ENCODE measurements at regions not wholly inside any gene's neighbourhood (a gene's known extent, or its start where the extent isn't known, plus 50 kb on each side); places are given as distances from the start of the nearest gene placed in this dataset.

DNA sequence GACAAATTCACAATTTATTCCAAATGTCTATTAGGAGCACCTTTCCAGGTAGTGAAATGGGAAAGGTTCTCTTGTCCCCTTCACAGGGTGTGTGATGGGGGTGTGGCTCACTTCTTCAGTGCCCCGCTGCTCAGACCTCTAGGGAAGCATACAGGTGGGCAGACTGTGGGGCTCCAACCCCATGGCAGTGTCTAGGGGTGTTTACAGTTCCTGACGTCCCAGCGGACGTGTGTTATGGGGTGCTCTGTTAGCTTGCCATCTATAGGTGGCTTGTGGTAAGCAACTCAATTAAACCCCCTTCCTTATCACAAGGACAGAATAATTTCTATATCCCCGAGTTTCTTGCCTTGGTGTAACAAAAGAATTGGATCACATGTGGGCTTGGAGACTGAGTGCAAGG lies 67.4 kb upstream of the SPINK5 start:
- ChIA-PET CTCF (no interaction called here), POLR2A (no interaction called here)
- no peak for DNase-seq (ENCODE audit: extremely low spot score)
- TF ChIP-seq BHLHE40 (IDR thresholded peaks at IDR 0.05; ENCODE audit: borderline replicate concordance) (no peak), SUZ12 (IDR thresholded peaks at IDR 0.05) (no peak), FOXK2 (IDR thresholded peaks at IDR 0.05) (no peak), FOXM1 (IDR thresholded peaks at IDR 0.05; ENCODE audit: borderline replicate concordance) (no peak), CTBP1 (IDR thresholded peaks at IDR 0.05; ENCODE audit: borderline replicate concordance) (no peak), TARDBP (IDR thresholded peaks at IDR 0.05) (no peak), NFRKB (IDR thresholded peaks at IDR 0.05) (no peak), L3MBTL2 (conservative IDR thresholded peaks at IDR 0.05) (no peak), ARNT (IDR thresholded peaks at IDR 0.05) (no peak), LEF1 (IDR thresholded peaks at IDR 0.05; ENCODE audit: borderline replicate concordance) (no peak), ELF4 (IDR thresholded peaks at IDR 0.05) (no peak), SP1 (IDR thresholded peaks at IDR 0.05) (no peak), FOXA1 (IDR thresholded peaks at IDR 0.05) (no peak), HDGF (IDR thresholded peaks at IDR 0.05; ENCODE audit: borderline replicate concordance) (no peak), ZNF384 (IDR thresholded peaks at IDR 0.05) (no peak)
- TF ChIP-seq, protein P1, sequence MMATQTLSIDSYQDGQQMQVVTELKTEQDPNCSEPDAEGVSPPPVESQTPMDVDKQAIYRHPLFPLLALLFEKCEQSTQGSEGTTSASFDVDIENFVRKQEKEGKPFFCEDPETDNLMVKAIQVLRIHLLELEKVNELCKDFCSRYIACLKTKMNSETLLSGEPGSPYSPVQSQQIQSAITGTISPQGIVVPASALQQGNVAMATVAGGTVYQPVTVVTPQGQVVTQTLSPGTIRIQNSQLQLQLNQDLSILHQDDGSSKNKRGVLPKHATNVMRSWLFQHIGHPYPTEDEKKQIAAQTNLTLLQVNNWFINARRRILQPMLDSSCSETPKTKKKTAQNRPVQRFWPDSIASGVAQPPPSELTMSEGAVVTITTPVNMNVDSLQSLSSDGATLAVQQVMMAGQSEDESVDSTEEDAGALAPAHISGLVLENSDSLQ (IDR thresholded peaks at IDR 0.05) = no peak

DNA sequence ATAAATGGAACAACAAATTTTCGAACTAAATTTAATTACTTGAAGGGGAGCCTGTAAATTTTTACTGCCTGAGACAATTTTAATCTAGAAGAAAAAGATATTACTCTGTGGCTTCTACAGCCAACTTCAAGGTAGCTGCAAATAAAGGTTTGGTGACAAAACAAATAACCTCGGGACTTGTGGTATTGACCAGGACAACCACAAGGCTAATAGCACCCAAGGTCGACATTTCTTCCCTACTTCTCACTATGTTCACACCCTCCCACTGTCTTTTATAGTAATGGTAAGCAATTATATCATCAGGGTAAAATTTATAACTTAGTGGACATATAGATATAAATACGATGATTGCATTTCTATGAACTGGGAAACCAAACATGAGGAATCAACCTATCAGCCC lies 67.9 kb upstream of the SPINK5 start:
- no peak for TF ChIP-seq ARNT (IDR thresholded peaks at IDR 0.05)
- TF ChIP-seq FOXM1 (IDR thresholded peaks at IDR 0.05; ENCODE audit: borderline replicate concordance) = no peak
- no peak for TF ChIP-seq SUZ12 (IDR thresholded peaks at IDR 0.05)
- no peak for TF ChIP-seq ELF4 (IDR thresholded peaks at IDR 0.05)
- no peak for TF ChIP-seq NFRKB (IDR thresholded peaks at IDR 0.05)
- TF ChIP-seq TARDBP (IDR thresholded peaks at IDR 0.05) = no peak
- CTCF ChIA-PET = no interaction called here
- POLR2A ChIA-PET = no interaction called here
- no peak for DNase-seq (ENCODE audit: extremely low spot score)

DNA sequence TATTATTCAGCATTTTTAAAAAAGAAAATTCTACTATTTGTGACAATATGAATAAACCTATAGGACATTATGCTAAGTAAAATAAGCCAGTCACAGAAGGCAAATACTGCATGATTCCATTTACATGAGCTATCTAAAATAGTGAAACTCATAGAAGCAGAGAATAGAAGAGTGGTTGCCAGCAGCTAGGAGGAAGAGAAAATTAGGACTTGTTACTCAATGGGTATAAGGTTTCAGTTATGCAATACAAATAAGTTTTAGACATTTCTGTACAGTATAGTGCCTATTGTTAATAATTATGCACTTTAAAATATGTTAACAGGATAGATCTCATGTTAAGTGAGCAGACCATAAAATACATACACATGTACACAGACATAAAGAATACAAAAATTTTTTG lies 73.8 kb upstream of the SPINK5 start:
- POLR2A ChIA-PET = no interaction called here
- TF ChIP-seq NFRKB (IDR thresholded peaks at IDR 0.05) = no peak
- CTCF ChIA-PET = no interaction called here
- no peak for DNase-seq (ENCODE audit: extremely low spot score)

DNA sequence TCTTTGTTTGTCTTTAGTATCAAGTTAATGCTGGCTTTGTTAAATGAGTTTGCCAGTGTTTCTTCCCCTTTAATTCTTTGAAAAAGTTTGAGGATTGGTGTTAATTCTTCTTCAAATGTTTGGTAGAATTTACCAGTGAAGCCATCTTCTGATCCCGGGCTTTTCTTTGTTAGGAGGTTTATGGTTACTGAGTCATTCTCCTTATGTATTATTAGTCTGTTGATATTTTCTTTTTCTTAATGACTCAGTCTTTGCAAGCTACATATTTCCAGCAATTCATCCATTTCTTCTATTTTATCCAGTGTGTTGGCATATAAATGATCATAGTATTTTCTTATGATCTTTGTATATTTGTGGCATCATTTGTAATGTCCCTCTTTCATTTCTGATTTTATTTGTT lies 74.5 kb upstream of the SPINK5 start:
- ChIA-PET POLR2A (no interaction called here), CTCF (no interaction called here)
- no peak for DNase-seq (ENCODE audit: extremely low spot score)
- TF ChIP-seq ZNF384 (IDR thresholded peaks at IDR 0.05) = no peak
- TF ChIP-seq LEF1 (IDR thresholded peaks at IDR 0.05; ENCODE audit: borderline replicate concordance) = no peak
- TF ChIP-seq SP1 (IDR thresholded peaks at IDR 0.05) = no peak
- TF ChIP-seq TARDBP (IDR thresholded peaks at IDR 0.05) = no peak
- TF ChIP-seq ARNT (IDR thresholded peaks at IDR 0.05) = no peak
- TF ChIP-seq ELF4 (IDR thresholded peaks at IDR 0.05) = no peak
- no peak for TF ChIP-seq L3MBTL2 (conservative IDR thresholded peaks at IDR 0.05)
- no peak for TF ChIP-seq SUZ12 (IDR thresholded peaks at IDR 0.05)
- TF ChIP-seq CTBP1 (IDR thresholded peaks at IDR 0.05; ENCODE audit: borderline replicate concordance) = no peak
- TF ChIP-seq FOXK2 (IDR thresholded peaks at IDR 0.05) = no peak
- no peak for TF ChIP-seq HDGF (IDR thresholded peaks at IDR 0.05; ENCODE audit: borderline replicate concordance)
- TF ChIP-seq, protein P1 (IDR thresholded peaks at IDR 0.05) = no peak
- no peak for TF ChIP-seq BHLHE40 (IDR thresholded peaks at IDR 0.05; ENCODE audit: borderline replicate concordance)
- no peak for TF ChIP-seq FOXM1 (IDR thresholded peaks at IDR 0.05; ENCODE audit: borderline replicate concordance)
- TF ChIP-seq FOXA1 (IDR thresholded peaks at IDR 0.05) = no peak
- no peak for TF ChIP-seq NFRKB (IDR thresholded peaks at IDR 0.05)

DNA sequence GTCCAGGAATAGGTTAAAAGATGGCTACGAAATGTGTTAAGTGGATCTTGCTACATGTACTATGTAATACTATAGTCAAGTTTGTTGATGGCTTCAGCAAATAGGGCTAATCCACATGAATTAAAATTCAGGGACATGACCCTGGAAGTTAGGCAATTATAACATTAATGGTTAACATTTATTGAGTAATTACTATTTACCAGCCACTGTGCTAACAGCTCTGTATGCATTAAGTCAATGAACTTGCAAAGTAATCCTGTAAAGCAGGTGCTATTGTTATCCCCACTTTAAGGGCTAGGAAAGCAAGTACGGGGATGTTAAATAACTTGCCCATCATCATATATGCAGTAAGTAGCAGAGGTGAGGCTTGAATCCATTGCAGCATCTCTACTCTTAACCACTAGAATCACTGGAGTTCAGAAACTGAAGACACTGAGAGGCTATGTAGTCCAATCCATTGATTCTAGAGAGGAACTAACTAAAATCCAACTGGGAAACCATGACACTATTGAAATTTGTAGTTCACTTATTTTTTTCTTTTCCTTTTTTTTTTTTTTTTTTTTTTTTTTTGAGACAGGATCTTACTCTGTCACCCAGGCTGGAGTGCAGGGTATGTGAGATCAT lies 77.5 kb upstream of the SPINK5 start:
- ChIA-PET CTCF (no interaction called here), POLR2A (no interaction called here)
- TF ChIP-seq NFRKB (IDR thresholded peaks at IDR 0.05) (no peak), HDGF (IDR thresholded peaks at IDR 0.05; ENCODE audit: borderline replicate concordance) (no peak)

DNA sequence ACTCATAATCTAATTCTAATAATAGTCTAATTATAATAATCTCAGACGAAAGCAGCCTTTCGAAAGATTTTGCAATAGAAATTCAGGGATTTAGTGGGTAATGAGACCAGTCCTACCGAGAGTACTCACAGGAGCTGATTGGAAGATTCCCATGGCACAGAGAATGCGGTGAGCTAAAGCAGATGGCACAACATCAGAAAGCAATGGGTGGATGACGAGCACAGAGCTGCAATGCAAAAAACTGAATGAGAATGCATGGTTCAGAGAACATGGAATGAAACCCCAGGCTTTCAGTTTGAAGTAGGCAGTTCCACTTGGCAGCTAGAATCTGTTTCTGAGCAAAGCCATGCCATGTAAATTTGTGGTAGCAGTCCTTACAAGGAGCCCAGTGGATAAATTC lies 78.2 kb upstream of the SPINK5 start:
- CTCF ChIA-PET = no interaction called here
- TF ChIP-seq SUZ12 (IDR thresholded peaks at IDR 0.05) (no peak), L3MBTL2 (conservative IDR thresholded peaks at IDR 0.05) (no peak), FOXK2 (IDR thresholded peaks at IDR 0.05) (no peak), CTBP1 (IDR thresholded peaks at IDR 0.05; ENCODE audit: borderline replicate concordance) (no peak), FOXM1 (IDR thresholded peaks at IDR 0.05; ENCODE audit: borderline replicate concordance) (no peak), ELF4 (IDR thresholded peaks at IDR 0.05) (no peak), TARDBP (IDR thresholded peaks at IDR 0.05) (no peak), ARNT (IDR thresholded peaks at IDR 0.05) (no peak), HDGF (IDR thresholded peaks at IDR 0.05; ENCODE audit: borderline replicate concordance) (no peak), SP1 (IDR thresholded peaks at IDR 0.05) (no peak), BHLHE40 (IDR thresholded peaks at IDR 0.05; ENCODE audit: borderline replicate concordance) (no peak), LEF1 (IDR thresholded peaks at IDR 0.05; ENCODE audit: borderline replicate concordance) (no peak), NFRKB (IDR thresholded peaks at IDR 0.05) (no peak)
- TF ChIP-seq, protein P1 (IDR thresholded peaks at IDR 0.05) = no peak
- no peak for DNase-seq (ENCODE audit: extremely low spot score)
- POLR2A ChIA-PET = no interaction called here

More for the DNA sequence above, 77.5 kb upstream of the SPINK5 start:
- no peak for DNase-seq (ENCODE audit: extremely low spot score)

DNA sequence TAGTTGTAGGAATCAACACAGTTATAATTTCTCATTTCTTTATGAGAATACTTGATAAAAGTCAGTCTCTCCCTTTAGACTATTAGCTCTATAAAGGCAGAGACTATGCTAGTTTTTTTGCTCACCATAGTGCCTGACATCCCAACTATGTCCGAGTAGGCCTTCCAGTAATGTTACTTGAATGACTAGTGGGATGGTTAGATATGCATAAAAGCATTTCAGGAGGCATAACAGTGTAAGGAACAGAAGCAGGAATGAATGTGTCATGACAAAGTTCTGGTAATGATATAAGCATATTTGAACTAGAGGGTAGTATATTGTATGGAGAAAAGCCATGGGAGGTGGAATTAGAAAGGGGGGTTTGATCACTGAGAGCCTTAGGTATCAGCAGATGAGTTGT lies 77.4 kb upstream of the C5orf46 start:
- TF ChIP-seq TARDBP (IDR thresholded peaks at IDR 0.05) (no peak), ELF4 (IDR thresholded peaks at IDR 0.05) (no peak), ARNT (IDR thresholded peaks at IDR 0.05) (no peak), CTBP1 (IDR thresholded peaks at IDR 0.05; ENCODE audit: borderline replicate concordance) (no peak), HDGF (IDR thresholded peaks at IDR 0.05; ENCODE audit: borderline replicate concordance) (no peak), NFRKB (IDR thresholded peaks at IDR 0.05) (no peak), BHLHE40 (IDR thresholded peaks at IDR 0.05; ENCODE audit: borderline replicate concordance) (no peak), FOXM1 (IDR thresholded peaks at IDR 0.05; ENCODE audit: borderline replicate concordance) (no peak)
- TF ChIP-seq, protein P1 (IDR thresholded peaks at IDR 0.05) = no peak
- POLR2A ChIA-PET = no interaction called here
- DNase-seq (ENCODE audit: extremely low spot score) = no peak
- CTCF ChIA-PET = no interaction called here

Data from HEK293T (cell line).